Body of pancreas (tissue), 4 donors: ENCODE measurements at regions not wholly inside any gene's neighbourhood (a gene's known extent, or its start where the extent isn't known, plus 50 kb on each side); places are given as distances from the start of the nearest gene placed in this dataset.

Experiments
- ATAC-seq: fragments of 150-250 bp; one replicate; pipeline ENCODE4 v1.9.1; 2016
- DNase-seq, 4 donors: peaks; one replicate each; pipeline ENCODE4 v3.0.0-alpha.2; 2019
- H3K27ac ChIP-seq, 4 donors: fragments of 200-600 bp; sonication (generic); 1 replicate in 3 of 4; 2 replicates in 1 of 4; pipeline versions ENCODE4 v1.5.1 to v1.6.1; 2016 to 2019; ENCODE audit warnings: mild to moderate bottlenecking in 1 of 4, mixed read lengths in 1 of 4, moderate library complexity in 1 of 4
- H3K27me3 ChIP-seq, 2 donors: fragments of 200-600 bp; sonication (generic); one replicate each; pipeline ENCODE4 v1.6.0; 2016; ENCODE audit warnings: mild to moderate bottlenecking in 1 of 2
- H3K36me3 ChIP-seq, 2 donors: fragments of 200-600 bp; sonication (generic); replicated peaks in 1 of 2; 2 replicates each; pipeline ENCODE4 v1.5.1; 2016; ENCODE audit warnings: low read depth in 2 of 2; ENCODE audit not compliant: insufficient read depth in 1 of 2
- H3K4me1 ChIP-seq: fragments of 200-600 bp; sonication (generic); one replicate; pipeline ENCODE4 v1.6.0; 2016
- H3K4me3 ChIP-seq, 2 donors: fragments of 200-600 bp; sonication (generic); 1 replicate in 1 of 2; 2 replicates in 1 of 2; pipeline ENCODE4 v1.5.1; 2016 to 2019
- H3K9me3 ChIP-seq, 3 donors: fragments of 200-600 bp; sonication (generic); 1 replicate in 2 of 3; 2 replicates in 1 of 3; pipeline ENCODE4 v1.5.1; 2016
- CTCF ChIP-seq, 7 experiments: fragments of 450-650 bp in 4 of 7; fragments of 200-600 bp in 3 of 7; sonication (generic) in 3 of 7; IDR thresholded peaks; one replicate each; pipeline ENCODE4 v1.5.1; 2016 to 2019; ENCODE audit warnings: antibody characterized with exemption in 7 of 7
- POLR2A ChIP-seq, 3 donors: fragments of 450-650 bp; IDR thresholded peaks; one replicate each; pipeline ENCODE4 v1.6.1; 2016; ENCODE audit warnings: antibody characterized with exemption in 3 of 3, mild to moderate bottlenecking in 2 of 3
- WGBS, 2 donors: methylation state at CpG; one replicate each; pipeline ENCODE4 v1.1.5; 2017; 5-methylcytosine and 5-hydroxymethylcytosine counted together
- intact Hi-C: fragments of 100-400 bp; cut with DNase I; formaldehyde crosslinking; loops from one replicate; pipeline ENCODE4 v1.15.1; 2023

GRCh38 chrX:121102101-121102500 is 54.7 kb downstream of the GLUD2 start:
- Histone ChIP-seq H3K27ac (no peak overlapping the region), H3K36me3 (no peaks in the 10 kb centered on the region), H3K27me3 (no peaks in the 10 kb centered on the region), H3K4me3 (no peak overlapping the region), H3K4me1 (no peaks in the 10 kb centered on the region), H3K9me3 (no peaks in the 10 kb centered on the region)
- DNase-seq (no peak), ATAC-seq (no peak)
- TF ChIP-seq CTCF (IDR thresholded peaks at IDR 0.05) (no peak), POLR2A (IDR thresholded peaks at IDR 0.05) (no peak)
- intact Hi-C loops = no loop called here

DNA sequence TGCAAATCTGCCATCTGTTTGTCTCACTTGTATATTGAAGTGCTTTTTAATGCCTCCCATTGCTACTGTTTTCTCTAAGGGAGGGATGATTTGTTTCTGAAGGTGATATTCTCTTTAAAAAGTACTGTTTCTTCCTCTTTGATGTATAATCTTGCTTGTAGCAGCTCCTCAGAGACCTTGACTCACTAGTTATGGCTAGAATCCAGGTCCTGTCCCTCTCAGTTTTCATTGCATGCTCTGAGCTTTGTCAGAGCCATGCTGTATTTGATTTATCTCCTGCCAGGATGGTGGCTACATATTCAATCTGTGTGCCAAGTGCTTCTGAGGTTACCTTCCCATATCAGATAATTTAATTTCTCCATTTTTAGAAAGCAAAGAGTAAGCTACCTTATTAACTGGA is 56.0 kb downstream of the GLUD2 start:
- H3K4me1 ChIP-seq = no peaks in the 10 kb centered on the region
- no peaks in the 10 kb centered on the region for H3K27me3 ChIP-seq
- ATAC-seq (no peak), DNase-seq (no peak)
- TF ChIP-seq POLR2A (IDR thresholded peaks at IDR 0.05) = no peak
- TF ChIP-seq CTCF (IDR thresholded peaks at IDR 0.05) = no peak
- no peak overlapping the region for H3K27ac ChIP-seq
- no peaks in the 10 kb centered on the region for H3K36me3 ChIP-seq
- H3K4me3 ChIP-seq = no peak overlapping the region
- H3K9me3 ChIP-seq = no peaks in the 10 kb centered on the region
- intact Hi-C loops = no loop called here

DNA sequence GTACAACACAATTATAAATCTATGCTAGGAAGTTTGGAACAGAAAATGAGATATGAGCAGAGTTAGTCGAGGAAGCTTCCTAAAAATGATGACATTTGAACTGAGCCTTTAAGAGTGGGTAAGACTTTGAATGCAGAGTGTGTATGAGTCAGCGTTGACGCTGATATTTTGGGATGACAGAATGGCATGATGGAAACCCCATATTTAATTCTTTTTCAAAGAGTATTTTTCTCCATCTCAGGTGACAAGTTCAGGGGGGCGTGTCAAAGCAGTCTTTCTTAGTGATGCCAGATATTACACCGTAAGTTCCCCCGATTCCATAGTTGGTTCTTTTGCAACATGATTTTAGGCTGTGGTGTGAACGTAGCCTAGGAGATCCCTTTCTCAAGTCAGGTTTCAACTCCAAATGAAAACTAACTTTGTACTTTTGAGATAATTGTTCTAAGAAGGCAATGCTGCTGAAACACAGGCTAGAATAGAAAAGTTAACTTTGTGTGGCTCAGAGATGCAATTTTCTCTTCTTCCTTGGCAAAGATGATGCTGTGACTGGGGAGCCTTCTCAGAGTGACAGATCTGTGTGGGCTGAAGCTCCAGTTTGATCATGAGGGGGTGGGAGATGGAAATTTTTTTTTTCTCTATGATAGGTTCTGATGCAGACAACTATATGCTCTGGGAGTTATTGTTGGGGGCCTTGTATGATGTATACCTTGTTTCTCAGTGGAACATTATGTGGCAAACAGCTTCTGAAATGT is 59.2 kb downstream of the GLUD2 start:
- 83 to 92% methylated on average over 7 of the region's 7 CpGs for WGBS, 2 donors

DNA sequence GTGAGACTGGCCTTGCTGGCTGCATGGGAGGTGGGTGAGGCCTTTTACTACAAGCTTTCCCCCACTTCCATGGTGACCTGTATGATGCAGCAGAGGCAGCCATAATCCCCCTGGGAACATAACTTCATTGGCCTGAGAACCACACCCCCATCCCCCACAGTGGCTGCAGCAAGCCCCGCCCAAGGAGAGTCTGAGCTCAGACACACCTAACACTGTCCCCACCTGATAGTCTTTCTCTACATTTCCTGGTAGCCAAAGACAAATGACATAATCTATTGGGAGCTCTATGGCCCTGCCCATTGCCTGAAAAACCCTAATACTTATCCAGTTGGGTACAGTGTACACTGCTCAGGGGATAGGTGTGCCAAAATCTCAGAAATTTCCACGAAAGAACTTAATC is 62.6 kb downstream of the GLUD2 start:
- Histone ChIP-seq H3K4me1 (no peaks in the 10 kb centered on the region), H3K27ac (no peak overlapping the region), H3K9me3 (no peaks in the 10 kb centered on the region), H3K27me3 (no peaks in the 10 kb centered on the region), H3K4me3 (no peak overlapping the region), H3K36me3 (no peaks in the 10 kb centered on the region)
- DNase-seq = no peak
- intact Hi-C loops = no loop called here
- no peak for TF ChIP-seq CTCF (IDR thresholded peaks at IDR 0.05)
- no peak for TF ChIP-seq POLR2A (IDR thresholded peaks at IDR 0.05)
- WGBS, 2 donors = 50 to 78% methylated on average over 1 to 2 of the region's 2 CpGs
- no peak for ATAC-seq

More for the DNA sequence above, 59.2 kb downstream of the GLUD2 start:
- H3K9me3 ChIP-seq = no peaks in the 10 kb centered on the region
- no peak overlapping the region for H3K27ac ChIP-seq
- TF ChIP-seq POLR2A (IDR thresholded peaks at IDR 0.05) = no peak
- TF ChIP-seq CTCF (IDR thresholded peaks at IDR 0.05) = no peak
- intact Hi-C loops = no loop called here
- no peaks in the 10 kb centered on the region for H3K36me3 ChIP-seq
- H3K27me3 ChIP-seq = no peaks in the 10 kb centered on the region
- no peak overlapping the region for H3K4me3 ChIP-seq
- no peaks in the 10 kb centered on the region for H3K4me1 ChIP-seq
- ATAC-seq = no peak
- DNase-seq = no peak

DNA sequence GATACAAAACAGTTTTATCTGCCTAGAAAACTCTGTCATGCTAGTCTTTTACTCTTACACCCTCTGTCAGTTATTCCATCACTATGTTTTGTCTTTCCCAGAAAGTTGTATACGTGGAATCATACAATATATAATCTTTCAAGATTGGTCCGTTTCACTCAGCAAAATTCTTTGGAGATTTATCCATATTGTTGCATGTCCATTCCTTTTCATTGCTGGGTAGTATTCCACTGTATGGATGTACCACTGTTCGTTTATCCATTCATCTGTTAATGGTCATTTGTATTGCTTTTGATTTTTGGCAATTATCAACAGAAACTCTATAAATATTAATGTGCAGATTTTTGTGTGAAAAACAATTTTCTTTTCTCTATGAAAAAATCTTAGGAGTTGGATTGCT is 63.1 kb downstream of the GLUD2 start:
- 70 to 71% methylated on average over 3 of the region's 3 CpGs for WGBS, 2 donors
- H3K9me3 ChIP-seq = no peaks in the 10 kb centered on the region
- intact Hi-C loops = no loop called here
- no peaks in the 10 kb centered on the region for H3K36me3 ChIP-seq
- no peak for TF ChIP-seq CTCF (IDR thresholded peaks at IDR 0.05)
- TF ChIP-seq POLR2A (IDR thresholded peaks at IDR 0.05) = no peak
- DNase-seq = no peak
- H3K4me3 ChIP-seq = no peak overlapping the region
- H3K4me1 ChIP-seq = no peaks in the 10 kb centered on the region
- no peak for ATAC-seq
- no peaks in the 10 kb centered on the region for H3K27me3 ChIP-seq
- no peak overlapping the region for H3K27ac ChIP-seq
